22Rv1 (cell line): ENCODE measurements at regions not wholly inside any gene's neighbourhood (a gene's known extent, or its start where the extent isn't known, plus 50 kb on each side); places are given as distances from the start of the nearest gene placed in this dataset.
"Not testable (repeated sequence)": the region's sequence is repeated elsewhere in the genome, so short reads cannot be mapped to it uniquely, and the experiment has no call there.

Experiments used
- H3K27ac ChIP-seq: fragments of 450-650 bp; 2 replicates; pipeline ENCODE4 v1.5.1; 2017
- CTCF ChIP-seq: fragments of 450-650 bp; IDR thresholded peaks from 2 replicates; pipeline ENCODE4 v1.5.1; 2017; ENCODE audit warnings: mild to moderate bottlenecking
- ZFX ChIP-seq: fragments of 450-650 bp; IDR thresholded peaks from 2 replicates; pipeline ENCODE4 v1.6.1; 2017; ENCODE audit warnings: antibody characterized with exemption, borderline replicate concordance

GRCh38 chr15:30760633-30761032 lies 134.7 kb downstream of the ARHGAP11B start:
- not testable (repeated sequence) for H3K27ac ChIP-seq

DNA sequence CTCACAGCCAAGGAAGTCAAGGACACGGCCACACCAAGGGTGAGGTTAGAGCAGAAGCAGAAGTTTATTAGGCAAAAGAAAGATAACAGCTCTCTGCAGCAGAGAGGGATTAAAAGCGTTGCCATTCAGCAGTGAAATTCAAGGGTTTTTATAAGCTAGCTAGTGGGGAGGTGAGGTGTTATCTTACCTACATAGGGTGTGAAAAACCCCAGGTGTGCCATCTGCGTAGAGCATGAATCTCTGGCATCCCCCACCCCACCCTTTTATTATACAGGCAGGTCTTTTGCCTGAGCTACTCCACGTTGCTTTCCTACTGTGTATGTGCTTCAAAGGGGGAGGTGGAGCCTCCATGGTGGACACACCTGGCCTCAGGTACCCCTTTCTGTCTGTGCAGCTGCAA lies 135.4 kb downstream of the ARHGAP11B start:
- H3K27ac ChIP-seq, result not testable (repeated sequence)

DNA sequence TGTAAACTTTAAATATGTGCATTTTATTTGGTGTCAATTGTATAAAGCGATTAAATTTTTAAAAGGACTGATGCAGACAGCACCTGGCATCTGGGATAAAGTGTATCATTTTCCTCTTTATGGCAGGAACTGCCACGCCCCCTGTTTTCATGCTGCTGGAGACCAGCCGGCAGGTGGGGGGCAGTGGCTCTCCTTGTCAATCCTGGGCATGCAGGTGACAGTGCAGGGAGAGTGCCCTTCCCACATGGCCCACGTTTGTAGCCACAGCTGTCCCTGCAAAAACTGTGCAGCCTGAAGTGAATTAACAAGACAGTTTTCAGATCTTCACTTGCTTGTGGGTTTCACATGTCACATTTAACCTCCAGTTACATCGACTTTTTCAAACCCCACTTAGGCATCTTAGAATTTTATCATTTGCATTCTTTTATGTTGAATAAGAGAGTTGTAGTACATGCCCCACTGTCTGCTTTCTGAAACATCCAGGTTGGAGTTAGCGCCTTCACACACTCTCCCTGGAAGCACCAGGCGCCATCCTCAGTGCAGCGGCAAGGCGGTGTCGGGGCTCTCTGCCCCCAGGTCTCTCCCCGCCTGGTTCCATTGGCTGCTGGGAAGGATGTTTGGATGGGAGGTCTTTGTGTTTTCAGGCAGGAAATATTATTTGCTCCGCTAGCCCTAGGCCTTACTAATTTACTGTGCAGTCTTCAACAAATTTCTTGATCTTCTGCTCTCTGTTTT lies 134.2 kb upstream of the FAN1 start:
- H3K27ac ChIP-seq, result not testable (repeated sequence)

DNA sequence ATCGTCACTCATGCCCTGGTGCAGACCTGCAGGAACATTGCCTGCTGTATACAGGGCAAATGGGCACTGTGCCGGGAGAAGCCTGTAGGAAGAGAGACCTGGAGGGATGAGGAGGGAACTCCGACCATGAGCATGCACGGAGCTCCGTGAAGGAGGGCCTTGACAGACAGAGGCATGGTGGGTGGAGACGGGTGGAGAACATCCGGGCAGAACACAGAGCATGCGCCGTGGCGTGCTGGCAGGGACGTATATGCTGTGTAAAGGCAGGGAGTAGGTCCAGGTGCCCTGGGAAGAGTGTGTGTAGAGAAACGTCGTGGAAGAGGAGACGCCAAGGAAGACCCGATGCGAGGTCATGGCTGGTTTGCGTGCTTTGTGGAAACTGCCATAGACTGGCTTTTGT lies 133.0 kb upstream of the FAN1 start:
- no peak for TF ChIP-seq ZFX
- H3K27ac ChIP-seq, result no peak overlapping the region

- no peak overlapping the region for H3K27ac ChIP-seq
- TF ChIP-seq CTCF (no peak), ZFX (no peak)
Measured at GRCh38 chr15:30783019-30783418, 120.7 kb upstream of the FAN1 start.

GRCh38 chr15:30788595-30788994 lies 115.1 kb upstream of the FAN1 start:
- TF ChIP-seq ZFX (no peak), CTCF (no peak)
- no peak overlapping the region for H3K27ac ChIP-seq

DNA sequence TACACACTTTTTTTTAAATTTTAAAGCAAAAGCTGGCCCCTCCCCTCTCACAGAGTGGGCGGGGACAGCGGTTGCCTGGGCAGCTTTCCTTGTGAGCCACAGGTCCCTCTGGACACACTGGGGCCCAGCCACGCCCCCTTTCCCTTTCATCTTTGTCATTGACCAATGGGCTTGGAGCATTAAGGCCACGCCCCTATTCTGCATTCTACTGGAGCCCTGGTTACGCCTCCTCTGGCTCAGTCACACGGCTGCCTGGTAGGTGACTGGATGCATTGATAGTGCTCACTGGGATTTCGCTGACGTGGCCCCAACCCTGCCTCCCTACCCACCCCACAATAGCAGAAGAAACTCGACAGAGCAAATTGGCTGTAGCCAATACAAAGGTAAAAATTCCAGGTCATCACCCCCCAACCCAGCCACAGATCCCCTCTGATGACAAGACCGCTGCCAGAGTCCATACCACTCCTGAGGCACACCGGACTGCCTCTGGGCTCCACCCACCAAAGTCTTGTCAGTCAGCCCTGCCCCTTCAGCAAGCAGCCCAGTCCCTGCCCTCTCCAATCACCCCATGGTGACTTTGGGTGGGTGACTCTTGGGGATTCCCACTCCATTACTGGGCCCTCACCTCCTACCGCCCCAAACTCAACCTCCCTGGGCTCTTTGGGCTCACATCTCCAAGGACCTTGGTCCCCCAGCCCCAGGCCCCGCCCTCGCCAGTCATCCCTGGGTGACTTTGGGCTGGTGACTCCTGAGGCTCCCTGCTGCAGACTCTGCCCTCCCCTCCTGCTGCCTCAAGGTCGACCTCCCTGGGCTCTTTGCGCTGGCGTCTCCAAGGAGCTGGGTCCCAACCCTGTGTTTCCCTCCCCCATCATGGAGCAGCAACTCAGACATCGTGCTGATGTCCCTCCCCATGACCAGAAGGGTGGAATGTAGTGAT lies 112.2 kb upstream of the FAN1 start:
- no peak overlapping the region for H3K27ac ChIP-seq
- TF ChIP-seq ZFX (no peak), CTCF (no peak)

- H3K27ac ChIP-seq, result not testable (repeated sequence)
Measured at GRCh38 chr15:30792843-30793242, 110.9 kb upstream of the FAN1 start.

GRCh38 chr15:30794388-30794787 lies 109.3 kb upstream of the FAN1 start:
- H3K27ac ChIP-seq, result no peak overlapping the region
- TF ChIP-seq ZFX, result no peak
- TF ChIP-seq CTCF, result no peak

GRCh38 chr15:30799565-30799964 lies 104.2 kb upstream of the FAN1 start:
- peak; percentile 65 for TF ChIP-seq CTCF
- not testable (repeated sequence) for H3K27ac ChIP-seq

DNA sequence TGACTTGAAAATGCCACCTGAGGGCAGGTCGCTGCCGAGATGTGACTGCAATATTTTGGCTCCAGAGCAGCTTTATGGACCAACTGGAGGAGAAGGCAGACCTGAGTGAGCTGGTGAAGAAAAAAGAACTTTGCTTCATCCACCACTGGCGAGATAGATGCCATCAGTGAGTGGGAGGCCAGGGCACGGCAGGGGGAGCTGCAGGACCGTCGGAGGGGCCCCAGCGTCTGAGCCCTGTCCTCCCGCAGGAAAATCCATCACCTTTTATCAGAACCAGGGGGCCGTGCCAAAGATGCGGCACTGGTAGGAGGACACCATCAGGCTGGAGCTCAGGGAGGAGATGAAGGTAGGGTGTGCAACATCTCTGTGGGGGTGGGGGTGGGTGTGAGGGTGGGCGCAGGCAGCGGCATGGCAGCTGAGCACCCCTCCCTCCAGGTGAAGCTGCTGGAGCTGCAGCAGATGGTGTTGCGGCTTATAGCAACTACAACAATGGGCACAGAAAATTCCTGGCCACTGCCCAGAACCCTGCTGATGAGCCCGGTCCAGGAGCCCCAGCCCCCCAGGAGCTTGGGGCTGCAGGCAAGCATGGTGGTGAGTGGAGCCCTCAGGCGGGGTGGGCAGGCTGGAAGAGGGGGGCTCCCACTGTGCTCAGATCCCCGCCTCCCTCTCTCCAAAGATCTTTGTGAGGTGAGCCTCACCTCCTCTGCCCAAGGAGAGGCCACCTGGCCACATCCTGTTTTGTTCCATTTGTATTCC lies 102.4 kb upstream of the FAN1 start:
- not testable (repeated sequence) for H3K27ac ChIP-seq

DNA sequence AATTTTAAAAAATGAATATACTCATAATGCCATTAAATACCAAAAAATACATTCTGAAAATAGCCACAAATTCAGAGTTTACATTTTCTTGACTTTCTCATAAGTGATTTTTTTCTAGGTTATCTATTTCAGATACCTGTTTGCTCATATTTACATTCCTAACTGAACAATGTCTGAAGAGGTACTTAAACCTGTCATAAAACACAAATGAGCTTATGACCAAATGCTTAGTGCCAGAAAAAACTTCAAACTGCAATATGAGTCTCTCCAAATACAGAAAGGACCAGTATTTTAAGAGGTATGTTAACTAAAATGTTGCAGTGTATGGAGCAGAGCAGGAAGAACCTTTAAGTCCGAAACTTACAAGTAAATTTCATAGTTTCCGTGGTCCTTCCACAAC lies 101.7 kb upstream of the FAN1 start:
- not testable (repeated sequence) for H3K27ac ChIP-seq

DNA sequence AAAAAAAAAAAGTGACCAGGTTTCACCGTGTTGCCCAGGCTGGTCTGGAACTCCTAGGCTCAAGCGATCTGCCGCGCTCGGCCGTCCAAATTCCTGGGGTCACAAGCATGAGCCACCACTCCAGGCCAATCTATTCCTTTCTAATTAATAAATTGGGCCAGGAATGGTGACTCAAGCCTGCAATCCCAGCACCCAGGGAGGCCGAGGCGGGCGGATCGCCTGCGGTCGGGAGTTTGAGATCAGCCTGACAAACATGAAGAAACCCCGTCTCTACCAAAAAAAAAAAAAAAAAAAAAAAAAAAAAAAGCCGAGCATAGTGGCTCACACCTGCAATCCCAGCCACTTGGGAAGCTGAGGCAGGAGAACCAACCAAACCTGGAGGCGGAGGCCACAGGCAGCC lies 100.0 kb upstream of the FAN1 start:
- not testable (repeated sequence) for H3K27ac ChIP-seq
